PC-3 (cell line): ENCODE measurements at regions not wholly inside any gene's neighbourhood (a gene's known extent, or its start where the extent isn't known, plus 50 kb on each side); places are given as distances from the start of the nearest gene placed in this dataset.

Experiments
- EZH2 ChIP-seq: fragments of 300-600 bp; sonication (generic); IDR thresholded peaks from one replicate; pipeline ENCODE4 v1.6.1; 2017; ENCODE audit warnings: antibody characterized with exemption, mild to moderate bottlenecking, low read length; ENCODE audit not compliant: unreplicated experiment
- EZH2phosphoT487 ChIP-seq: fragments of 300-600 bp; sonication (generic); IDR thresholded peaks from 2 replicates; pipeline ENCODE4 v1.6.1; 2018; ENCODE audit warnings: mild to moderate bottlenecking, antibody characterized with exemption, low read length, borderline replicate concordance
- TF ChIP-seq, protein P1 (sequence below): fragments of 300-600 bp; sonication (generic); conservative IDR thresholded peaks from 2 replicates; pipeline ENCODE4 v1.5.1; 2017; ENCODE audit warnings: antibody characterized with exemption, low read depth, mild to moderate bottlenecking, low read length

DNA sequence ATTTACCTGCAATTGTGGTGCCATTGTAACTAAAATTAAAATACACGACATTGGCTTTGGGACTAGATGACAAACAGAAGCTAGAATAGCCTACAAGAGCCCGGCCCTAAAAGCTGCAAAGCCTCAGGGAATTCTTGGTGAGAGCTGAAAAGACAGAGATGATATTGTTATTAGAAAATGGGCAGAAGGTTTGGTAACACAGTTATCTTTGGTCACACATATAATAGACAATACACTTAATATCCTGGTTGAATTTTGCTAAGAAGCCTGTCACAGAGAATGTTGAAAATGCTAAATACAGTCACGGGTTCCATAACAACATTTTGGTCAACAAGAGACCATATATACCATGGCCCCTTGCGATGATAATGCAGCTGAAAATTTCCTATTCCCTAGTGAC, 157.3 kb upstream of the CDH19 start:
- TF ChIP-seq EZH2 (no peak), EZH2phosphoT487 (no peak)
- TF ChIP-seq, protein P1, sequence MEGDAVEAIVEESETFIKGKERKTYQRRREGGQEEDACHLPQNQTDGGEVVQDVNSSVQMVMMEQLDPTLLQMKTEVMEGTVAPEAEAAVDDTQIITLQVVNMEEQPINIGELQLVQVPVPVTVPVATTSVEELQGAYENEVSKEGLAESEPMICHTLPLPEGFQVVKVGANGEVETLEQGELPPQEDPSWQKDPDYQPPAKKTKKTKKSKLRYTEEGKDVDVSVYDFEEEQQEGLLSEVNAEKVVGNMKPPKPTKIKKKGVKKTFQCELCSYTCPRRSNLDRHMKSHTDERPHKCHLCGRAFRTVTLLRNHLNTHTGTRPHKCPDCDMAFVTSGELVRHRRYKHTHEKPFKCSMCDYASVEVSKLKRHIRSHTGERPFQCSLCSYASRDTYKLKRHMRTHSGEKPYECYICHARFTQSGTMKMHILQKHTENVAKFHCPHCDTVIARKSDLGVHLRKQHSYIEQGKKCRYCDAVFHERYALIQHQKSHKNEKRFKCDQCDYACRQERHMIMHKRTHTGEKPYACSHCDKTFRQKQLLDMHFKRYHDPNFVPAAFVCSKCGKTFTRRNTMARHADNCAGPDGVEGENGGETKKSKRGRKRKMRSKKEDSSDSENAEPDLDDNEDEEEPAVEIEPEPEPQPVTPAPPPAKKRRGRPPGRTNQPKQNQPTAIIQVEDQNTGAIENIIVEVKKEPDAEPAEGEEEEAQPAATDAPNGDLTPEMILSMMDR = no peak
